ENCODE measurements at regions not wholly inside any gene's neighbourhood (a gene's known extent, or its start where the extent isn't known, plus 50 kb on each side); places are given as distances from the start of the nearest gene placed in this dataset.

GRCh38 chr1:213844632-213845031, 143.1 kb upstream of the PROX1 start:
- H3K27me3 ChIP-seq (ENCODE audit: control insufficient read depth, extremely low read depth, insufficient read depth, low read length): no peaks in the 10 kb centered on the region
- H3K9ac ChIP-seq (ENCODE audit: control insufficient read depth, extremely low read depth, insufficient read depth, low read length): no peak overlapping the region
- H3K27ac ChIP-seq (ENCODE audit: control insufficient read depth, insufficient read depth, low read length): no peak overlapping the region
- no peaks in the 10 kb centered on the region for H3K9me3 ChIP-seq (ENCODE audit: control insufficient read depth, low read depth, low read length)
- no peaks in the 10 kb centered on the region for H3K79me2 ChIP-seq (ENCODE audit: control insufficient read depth, insufficient read depth, low read length)
- H3K36me3 ChIP-seq (ENCODE audit: control insufficient read depth in 2 of 2, extremely low read depth in 1 of 2, insufficient read depth in 2 of 2, low read length in 2 of 2): no peaks in the 10 kb centered on the region
- H2AFZ ChIP-seq (ENCODE audit: control insufficient read depth, low read length): no peak overlapping the region
- H4K20me1 ChIP-seq (ENCODE audit: control insufficient read depth, extremely low read depth, insufficient read depth, low read length): no peaks in the 10 kb centered on the region
- TF ChIP-seq EZH2 (IDR thresholded peaks at IDR 0.05; ENCODE audit: low read length): no peak
- TF ChIP-seq CTCF (optimal IDR thresholded peaks at IDR 0.05 in 1 of 3, IDR thresholded peaks at IDR 0.05 in 1 of 3, conservative IDR thresholded peaks at IDR 0.05 in 1 of 3; ENCODE audit: extremely low read depth in 1 of 3, insufficient read depth in 2 of 3, low read length in 3 of 3): no peak
- no peak for DNase-seq (ENCODE audit: low read depth, low spot score)
- no peak overlapping the region for H3K4me2 ChIP-seq (ENCODE audit: control insufficient read depth, extremely low read depth, insufficient read depth, low read depth, low read length)
- FAIRE-seq: no peak
- dilution Hi-C loops (cut with MboI; ENCODE audit: extremely low pct_ligation_motif_present, low sequenced_read_pairs): no loop called here
- no peak overlapping the region for H3K4me3 ChIP-seq (ENCODE audit: control insufficient read depth in 2 of 3, extremely low read depth in 1 of 3, insufficient read depth in 2 of 3, low read depth in 1 of 3, low read length in 3 of 3)
- no peaks in the 10 kb centered on the region for H3K9me1 ChIP-seq (ENCODE audit: control insufficient read depth, extremely low read depth, insufficient read depth, low read length)
- no peaks in the 10 kb centered on the region for H3K4me1 ChIP-seq (ENCODE audit: control insufficient read depth, extremely low read depth, insufficient read depth, low read length)

GRCh38 chr1:213852107-213852506, 135.7 kb upstream of the PROX1 start:
- Histone ChIP-seq H3K9ac (ENCODE audit: control insufficient read depth, extremely low read depth, insufficient read depth, low read length) (no peak overlapping the region), H3K27ac (ENCODE audit: control insufficient read depth, insufficient read depth, low read length) (no peak overlapping the region), H3K4me2 (ENCODE audit: control insufficient read depth, extremely low read depth, insufficient read depth, low read depth, low read length) (no peak overlapping the region), H3K9me1 (ENCODE audit: control insufficient read depth, extremely low read depth, insufficient read depth, low read length) (no peaks in the 10 kb centered on the region), H3K79me2 (ENCODE audit: control insufficient read depth, insufficient read depth, low read length) (no peaks in the 10 kb centered on the region), H3K9me3 (ENCODE audit: control insufficient read depth, low read depth, low read length) (no peaks in the 10 kb centered on the region), H2AFZ (ENCODE audit: control insufficient read depth, low read length) (no peak overlapping the region), H3K36me3 (ENCODE audit: control insufficient read depth in 2 of 2, extremely low read depth in 1 of 2, insufficient read depth in 2 of 2, low read length in 2 of 2) (no peaks in the 10 kb centered on the region), H3K27me3 (ENCODE audit: control insufficient read depth, extremely low read depth, insufficient read depth, low read length) (no peaks in the 10 kb centered on the region), H3K4me1 (ENCODE audit: control insufficient read depth, extremely low read depth, insufficient read depth, low read length) (no peaks in the 10 kb centered on the region), H4K20me1 (ENCODE audit: control insufficient read depth, extremely low read depth, insufficient read depth, low read length) (no peaks in the 10 kb centered on the region), H3K4me3 (ENCODE audit: control insufficient read depth in 2 of 3, extremely low read depth in 1 of 3, insufficient read depth in 2 of 3, low read depth in 1 of 3, low read length in 3 of 3) (no peak overlapping the region)
- FAIRE-seq (no peak), DNase-seq (ENCODE audit: low read depth, low spot score) (no peak)
- dilution Hi-C loops (cut with MboI; ENCODE audit: extremely low pct_ligation_motif_present, low sequenced_read_pairs): no loop called here
- no peak for TF ChIP-seq EZH2 (IDR thresholded peaks at IDR 0.05; ENCODE audit: low read length)
- no peak for TF ChIP-seq CTCF (optimal IDR thresholded peaks at IDR 0.05 in 1 of 3, IDR thresholded peaks at IDR 0.05 in 1 of 3, conservative IDR thresholded peaks at IDR 0.05 in 1 of 3; ENCODE audit: extremely low read depth in 1 of 3, insufficient read depth in 2 of 3, low read length in 3 of 3)
